ENCODE measurements at regions not wholly inside any gene's neighbourhood (a gene's known extent, or its start where the extent isn't known, plus 50 kb on each side); places are given as distances from the start of the nearest gene placed in this dataset.

DNA sequence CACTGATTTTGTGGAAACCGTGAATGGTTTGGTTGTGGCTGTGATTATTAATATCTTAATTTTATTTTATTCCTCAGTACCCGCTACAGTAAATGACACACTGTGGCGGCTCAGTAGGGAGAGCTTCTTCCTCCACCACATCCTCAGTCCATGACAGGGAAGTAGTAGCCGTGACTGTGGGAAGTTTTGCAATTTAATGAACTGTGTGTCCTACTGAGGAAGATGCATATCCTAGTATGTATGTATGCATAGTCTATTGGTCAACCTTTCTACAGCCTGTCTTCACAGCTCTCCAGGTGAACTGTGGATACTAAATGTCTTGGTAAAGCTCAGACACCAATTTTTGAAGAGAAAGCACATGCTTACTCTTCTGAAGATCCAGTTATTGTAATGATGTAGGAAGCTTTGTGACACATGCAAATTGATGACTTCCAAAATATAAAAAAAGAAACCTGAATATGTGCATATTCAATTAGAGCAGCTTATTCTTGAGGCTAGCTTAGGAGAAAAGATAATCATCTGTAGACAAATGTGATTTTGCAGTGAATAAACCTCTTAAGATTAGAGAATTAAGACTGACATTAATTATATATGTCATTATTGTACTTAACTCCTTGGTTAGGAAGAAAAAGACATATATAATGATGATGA is 384.3 kb upstream of the CNTNAP5 start:
- no peak for ATAC-seq
- 0 out of 2 replicates have a peak, but pooled peaks cover 2% of the 10 kb centered on the region for H3K9me2 ChIP-seq (ENCODE audit: insufficient read depth)
- no peak for TF ChIP-seq EZH2phosphoT487 (IDR thresholded peaks at IDR 0.05; ENCODE audit: unreplicated experiment)
- TF ChIP-seq POLR2AphosphoS5 (IDR thresholded peaks at IDR 0.05; ENCODE audit: low read depth) = no peak
- TF ChIP-seq ZNF114 (CRISPR knock-in tag; IDR thresholded peaks at IDR 0.05) = no peak
- TF ChIP-seq, protein P1, sequence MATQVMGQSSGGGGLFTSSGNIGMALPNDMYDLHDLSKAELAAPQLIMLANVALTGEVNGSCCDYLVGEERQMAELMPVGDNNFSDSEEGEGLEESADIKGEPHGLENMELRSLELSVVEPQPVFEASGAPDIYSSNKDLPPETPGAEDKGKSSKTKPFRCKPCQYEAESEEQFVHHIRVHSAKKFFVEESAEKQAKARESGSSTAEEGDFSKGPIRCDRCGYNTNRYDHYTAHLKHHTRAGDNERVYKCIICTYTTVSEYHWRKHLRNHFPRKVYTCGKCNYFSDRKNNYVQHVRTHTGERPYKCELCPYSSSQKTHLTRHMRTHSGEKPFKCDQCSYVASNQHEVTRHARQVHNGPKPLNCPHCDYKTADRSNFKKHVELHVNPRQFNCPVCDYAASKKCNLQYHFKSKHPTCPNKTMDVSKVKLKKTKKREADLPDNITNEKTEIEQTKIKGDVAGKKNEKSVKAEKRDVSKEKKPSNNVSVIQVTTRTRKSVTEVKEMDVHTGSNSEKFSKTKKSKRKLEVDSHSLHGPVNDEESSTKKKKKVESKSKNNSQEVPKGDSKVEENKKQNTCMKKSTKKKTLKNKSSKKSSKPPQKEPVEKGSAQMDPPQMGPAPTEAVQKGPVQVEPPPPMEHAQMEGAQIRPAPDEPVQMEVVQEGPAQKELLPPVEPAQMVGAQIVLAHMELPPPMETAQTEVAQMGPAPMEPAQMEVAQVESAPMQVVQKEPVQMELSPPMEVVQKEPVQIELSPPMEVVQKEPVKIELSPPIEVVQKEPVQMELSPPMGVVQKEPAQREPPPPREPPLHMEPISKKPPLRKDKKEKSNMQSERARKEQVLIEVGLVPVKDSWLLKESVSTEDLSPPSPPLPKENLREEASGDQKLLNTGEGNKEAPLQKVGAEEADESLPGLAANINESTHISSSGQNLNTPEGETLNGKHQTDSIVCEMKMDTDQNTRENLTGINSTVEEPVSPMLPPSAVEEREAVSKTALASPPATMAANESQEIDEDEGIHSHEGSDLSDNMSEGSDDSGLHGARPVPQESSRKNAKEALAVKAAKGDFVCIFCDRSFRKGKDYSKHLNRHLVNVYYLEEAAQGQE (IDR thresholded peaks at IDR 0.05; ENCODE audit: unreplicated experiment) = no peak
- TF ChIP-seq STAT1 (IDR thresholded peaks at IDR 0.05; ENCODE audit: unreplicated experiment) = no peak
- TF ChIP-seq, protein P2, sequence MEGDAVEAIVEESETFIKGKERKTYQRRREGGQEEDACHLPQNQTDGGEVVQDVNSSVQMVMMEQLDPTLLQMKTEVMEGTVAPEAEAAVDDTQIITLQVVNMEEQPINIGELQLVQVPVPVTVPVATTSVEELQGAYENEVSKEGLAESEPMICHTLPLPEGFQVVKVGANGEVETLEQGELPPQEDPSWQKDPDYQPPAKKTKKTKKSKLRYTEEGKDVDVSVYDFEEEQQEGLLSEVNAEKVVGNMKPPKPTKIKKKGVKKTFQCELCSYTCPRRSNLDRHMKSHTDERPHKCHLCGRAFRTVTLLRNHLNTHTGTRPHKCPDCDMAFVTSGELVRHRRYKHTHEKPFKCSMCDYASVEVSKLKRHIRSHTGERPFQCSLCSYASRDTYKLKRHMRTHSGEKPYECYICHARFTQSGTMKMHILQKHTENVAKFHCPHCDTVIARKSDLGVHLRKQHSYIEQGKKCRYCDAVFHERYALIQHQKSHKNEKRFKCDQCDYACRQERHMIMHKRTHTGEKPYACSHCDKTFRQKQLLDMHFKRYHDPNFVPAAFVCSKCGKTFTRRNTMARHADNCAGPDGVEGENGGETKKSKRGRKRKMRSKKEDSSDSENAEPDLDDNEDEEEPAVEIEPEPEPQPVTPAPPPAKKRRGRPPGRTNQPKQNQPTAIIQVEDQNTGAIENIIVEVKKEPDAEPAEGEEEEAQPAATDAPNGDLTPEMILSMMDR (conservative IDR thresholded peaks at IDR 0.05; ENCODE audit: low read depth in 2 of 2) = no peak
- TF ChIP-seq CREB1 (CRISPR knock-in tag; IDR thresholded peaks at IDR 0.05; ENCODE audit: low read depth) = no peak
- TF ChIP-seq, protein P3, sequence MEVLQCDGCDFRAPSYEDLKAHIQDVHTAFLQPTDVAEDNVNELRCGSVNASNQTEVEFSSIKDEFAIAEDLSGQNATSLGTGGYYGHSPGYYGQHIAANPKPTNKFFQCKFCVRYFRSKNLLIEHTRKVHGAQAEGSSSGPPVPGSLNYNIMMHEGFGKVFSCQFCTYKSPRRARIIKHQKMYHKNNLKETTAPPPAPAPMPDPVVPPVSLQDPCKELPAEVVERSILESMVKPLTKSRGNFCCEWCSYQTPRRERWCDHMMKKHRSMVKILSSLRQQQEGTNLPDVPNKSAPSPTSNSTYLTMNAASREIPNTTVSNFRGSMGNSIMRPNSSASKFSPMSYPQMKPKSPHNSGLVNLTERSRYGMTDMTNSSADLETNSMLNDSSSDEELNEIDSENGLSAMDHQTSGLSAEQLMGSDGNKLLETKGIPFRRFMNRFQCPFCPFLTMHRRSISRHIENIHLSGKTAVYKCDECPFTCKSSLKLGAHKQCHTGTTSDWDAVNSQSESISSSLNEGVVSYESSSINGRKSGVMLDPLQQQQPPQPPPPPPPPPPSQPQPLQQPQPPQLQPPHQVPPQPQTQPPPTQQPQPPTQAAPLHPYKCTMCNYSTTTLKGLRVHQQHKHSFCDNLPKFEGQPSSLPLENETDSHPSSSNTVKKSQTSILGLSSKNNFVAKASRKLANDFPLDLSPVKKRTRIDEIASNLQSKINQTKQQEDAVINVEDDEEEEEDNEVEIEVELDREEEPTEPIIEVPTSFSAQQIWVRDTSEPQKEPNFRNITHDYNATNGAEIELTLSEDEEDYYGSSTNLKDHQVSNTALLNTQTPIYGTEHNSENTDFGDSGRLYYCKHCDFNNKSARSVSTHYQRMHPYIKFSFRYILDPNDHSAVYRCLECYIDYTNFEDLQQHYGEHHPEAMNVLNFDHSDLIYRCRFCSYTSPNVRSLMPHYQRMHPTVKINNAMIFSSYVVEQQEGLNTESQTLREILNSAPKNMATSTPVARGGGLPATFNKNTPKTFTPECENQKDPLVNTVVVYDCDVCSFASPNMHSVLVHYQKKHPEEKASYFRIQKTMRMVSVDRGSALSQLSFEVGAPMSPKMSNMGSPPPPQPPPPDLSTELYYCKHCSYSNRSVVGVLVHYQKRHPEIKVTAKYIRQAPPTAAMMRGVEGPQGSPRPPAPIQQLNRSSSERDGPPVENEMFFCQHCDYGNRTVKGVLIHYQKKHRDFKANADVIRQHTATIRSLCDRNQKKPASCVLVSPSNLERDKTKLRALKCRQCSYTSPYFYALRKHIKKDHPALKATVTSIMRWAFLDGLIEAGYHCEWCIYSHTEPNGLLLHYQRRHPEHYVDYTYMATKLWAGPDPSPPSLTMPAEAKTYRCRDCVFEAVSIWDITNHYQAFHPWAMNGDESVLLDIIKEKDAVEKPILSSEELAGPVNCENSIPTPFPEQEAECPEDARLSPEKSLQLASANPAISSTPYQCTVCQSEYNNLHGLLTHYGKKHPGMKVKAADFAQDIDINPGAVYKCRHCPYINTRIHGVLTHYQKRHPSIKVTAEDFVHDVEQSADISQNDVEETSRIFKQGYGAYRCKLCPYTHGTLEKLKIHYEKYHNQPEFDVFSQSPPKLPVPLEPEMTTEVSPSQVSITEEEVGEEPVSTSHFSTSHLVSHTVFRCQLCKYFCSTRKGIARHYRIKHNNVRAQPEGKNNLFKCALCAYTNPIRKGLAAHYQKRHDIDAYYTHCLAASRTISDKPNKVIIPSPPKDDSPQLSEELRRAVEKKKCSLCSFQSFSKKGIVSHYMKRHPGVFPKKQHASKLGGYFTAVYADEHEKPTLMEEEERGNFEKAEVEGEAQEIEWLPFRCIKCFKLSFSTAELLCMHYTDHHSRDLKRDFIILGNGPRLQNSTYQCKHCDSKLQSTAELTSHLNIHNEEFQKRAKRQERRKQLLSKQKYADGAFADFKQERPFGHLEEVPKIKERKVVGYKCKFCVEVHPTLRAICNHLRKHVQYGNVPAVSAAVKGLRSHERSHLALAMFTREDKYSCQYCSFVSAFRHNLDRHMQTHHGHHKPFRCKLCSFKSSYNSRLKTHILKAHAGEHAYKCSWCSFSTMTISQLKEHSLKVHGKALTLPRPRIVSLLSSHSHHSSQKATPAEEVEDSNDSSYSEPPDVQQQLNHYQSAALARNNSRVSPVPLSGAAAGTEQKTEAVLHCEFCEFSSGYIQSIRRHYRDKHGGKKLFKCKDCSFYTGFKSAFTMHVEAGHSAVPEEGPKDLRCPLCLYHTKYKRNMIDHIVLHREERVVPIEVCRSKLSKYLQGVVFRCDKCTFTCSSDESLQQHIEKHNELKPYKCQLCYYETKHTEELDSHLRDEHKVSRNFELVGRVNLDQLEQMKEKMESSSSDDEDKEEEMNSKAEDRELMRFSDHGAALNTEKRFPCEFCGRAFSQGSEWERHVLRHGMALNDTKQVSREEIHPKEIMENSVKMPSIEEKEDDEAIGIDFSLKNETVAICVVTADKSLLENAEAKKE (CRISPR knock-in tag; IDR thresholded peaks at IDR 0.05) = no peak
- TF ChIP-seq, protein P4, sequence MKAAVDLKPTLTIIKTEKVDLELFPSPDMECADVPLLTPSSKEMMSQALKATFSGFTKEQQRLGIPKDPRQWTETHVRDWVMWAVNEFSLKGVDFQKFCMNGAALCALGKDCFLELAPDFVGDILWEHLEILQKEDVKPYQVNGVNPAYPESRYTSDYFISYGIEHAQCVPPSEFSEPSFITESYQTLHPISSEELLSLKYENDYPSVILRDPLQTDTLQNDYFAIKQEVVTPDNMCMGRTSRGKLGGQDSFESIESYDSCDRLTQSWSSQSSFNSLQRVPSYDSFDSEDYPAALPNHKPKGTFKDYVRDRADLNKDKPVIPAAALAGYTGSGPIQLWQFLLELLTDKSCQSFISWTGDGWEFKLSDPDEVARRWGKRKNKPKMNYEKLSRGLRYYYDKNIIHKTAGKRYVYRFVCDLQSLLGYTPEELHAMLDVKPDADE (IDR thresholded peaks at IDR 0.05) = no peak
- TF ChIP-seq EZH2 (IDR thresholded peaks at IDR 0.05; ENCODE audit: low read depth, unreplicated experiment) = no peak
- no peak for TF ChIP-seq NANOG (IDR thresholded peaks at IDR 0.05; ENCODE audit: borderline replicate concordance)
- TF ChIP-seq JUNB (IDR thresholded peaks at IDR 0.05; ENCODE audit: unreplicated experiment) = no peak
- H3K27me3 ChIP-seq (ENCODE audit: insufficient read depth) = no peaks in the 10 kb centered on the region
- Mint-ChIP-seq H3K36me3 (ENCODE audit: low read depth) (no peaks in the 10 kb centered on the region), H3K4me3 (no peak overlapping the region), H3K4me1 (peaks cover 9% of the 10 kb centered on the region; the same call in 2 of the 3 replicates), H3K27me3 (ENCODE audit: insufficient read depth, low read depth, poor library complexity) (no peaks in the 10 kb centered on the region), H3K27ac (no peak overlapping the region), H3K9me3 (peaks cover 3% of the 10 kb centered on the region; the same call in 1 of the 3 replicates)
- H2AFZ ChIP-seq = no peak overlapping the region
- no peaks in the 10 kb centered on the region for H3F3A ChIP-seq (replicated peaks; ENCODE audit: low read depth)
- peaks cover 10% of the 10 kb centered on the region; the same call in 1 of the 2 replicates for H3K4me1 ChIP-seq (ENCODE audit: insufficient read depth)
- H3K4me3 ChIP-seq = no peak overlapping the region
- no peaks in the 10 kb centered on the region for H3K36me3 ChIP-seq (ENCODE audit: insufficient read depth)
- no peak for DNase-seq (ENCODE audit: low spot score)
- H4K20me1 ChIP-seq (replicated peaks; ENCODE audit: insufficient read depth) = no peaks in the 10 kb centered on the region
- no peak overlapping the region for H3K27ac ChIP-seq (ENCODE audit: low read depth)
- no peaks in the 10 kb centered on the region for H3K79me2 ChIP-seq (replicated peaks; ENCODE audit: insufficient read depth)
- H3K4me2 ChIP-seq = no peak overlapping the region

Measured in GM23338 (cell line).